Renal pelvis (tissue), 1 donor: ENCODE measurements at regions not wholly inside any gene's neighbourhood (a gene's known extent, or its start where the extent isn't known, plus 50 kb on each side); places are given as distances from the start of the nearest gene placed in this dataset.

Experiments used
- DNase-seq: peaks from one replicate; pipeline ENCODE4 v3.0.0-alpha.2; 2013

DNA sequence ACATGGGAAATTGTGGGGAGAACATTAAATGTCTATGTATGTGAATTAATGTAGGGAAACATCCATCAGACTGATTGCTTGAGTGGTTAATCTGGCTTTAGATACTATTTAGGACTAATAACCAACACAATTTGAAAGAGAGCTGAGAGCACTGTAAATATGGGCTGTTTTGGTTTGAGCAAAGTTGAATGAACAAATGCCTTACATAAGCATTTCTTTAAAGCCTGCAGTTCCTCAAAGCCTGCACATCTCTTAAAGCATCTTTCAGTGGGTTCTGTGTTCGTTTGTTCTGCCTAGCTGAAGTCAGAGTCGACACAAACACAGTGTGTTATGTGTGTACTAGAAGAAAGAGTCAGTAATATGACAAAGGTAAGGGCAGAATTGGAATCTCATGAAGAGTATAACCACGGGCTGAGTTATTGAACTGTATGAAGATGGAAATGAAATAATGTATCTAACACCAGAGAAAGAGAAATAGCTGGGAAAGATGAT is 350.0 kb downstream of the SIPA1L2 start:
- DNase-seq = no peak

DNA sequence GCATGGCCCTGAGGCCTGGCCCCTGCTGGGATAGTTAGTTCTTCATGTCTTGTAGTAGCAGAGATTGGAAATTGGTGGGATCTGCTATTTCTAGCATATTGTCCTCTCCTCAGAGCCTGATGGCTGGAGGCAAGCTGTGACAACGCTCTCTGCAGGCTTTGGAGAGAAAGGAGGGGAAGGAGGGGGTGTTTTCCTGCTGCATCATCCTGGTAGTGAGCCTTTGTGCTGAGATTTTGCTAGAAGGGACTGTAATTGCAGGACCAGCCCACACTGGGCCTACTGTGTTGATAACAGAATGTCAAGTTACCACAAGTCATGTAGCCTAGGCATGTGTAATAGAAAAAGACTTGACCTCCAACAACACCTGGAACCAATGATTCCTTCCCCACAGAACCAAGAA is 351.0 kb downstream of the SIPA1L2 start:
- DNase-seq = no peak

DNA sequence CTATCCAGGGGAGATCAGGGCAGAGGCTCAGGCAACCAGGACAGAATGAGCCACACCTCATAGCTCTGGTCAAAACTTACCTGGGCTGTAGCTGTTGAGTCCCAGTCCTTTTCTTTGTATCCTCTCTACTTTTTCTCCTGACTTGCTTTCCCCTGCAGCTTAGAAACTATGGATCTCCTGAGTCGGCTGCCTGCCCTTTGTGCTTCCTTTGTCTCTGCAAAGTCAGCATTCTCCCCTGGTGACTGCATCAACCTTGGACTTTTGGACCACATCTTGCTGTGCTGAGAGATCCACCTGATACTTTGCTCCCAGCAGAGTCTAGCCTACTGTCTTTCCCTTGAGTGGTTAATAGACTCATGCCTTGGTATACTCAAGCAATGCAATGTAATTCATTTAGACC is 353.3 kb downstream of the SIPA1L2 start:
- DNase-seq = no peak

DNA sequence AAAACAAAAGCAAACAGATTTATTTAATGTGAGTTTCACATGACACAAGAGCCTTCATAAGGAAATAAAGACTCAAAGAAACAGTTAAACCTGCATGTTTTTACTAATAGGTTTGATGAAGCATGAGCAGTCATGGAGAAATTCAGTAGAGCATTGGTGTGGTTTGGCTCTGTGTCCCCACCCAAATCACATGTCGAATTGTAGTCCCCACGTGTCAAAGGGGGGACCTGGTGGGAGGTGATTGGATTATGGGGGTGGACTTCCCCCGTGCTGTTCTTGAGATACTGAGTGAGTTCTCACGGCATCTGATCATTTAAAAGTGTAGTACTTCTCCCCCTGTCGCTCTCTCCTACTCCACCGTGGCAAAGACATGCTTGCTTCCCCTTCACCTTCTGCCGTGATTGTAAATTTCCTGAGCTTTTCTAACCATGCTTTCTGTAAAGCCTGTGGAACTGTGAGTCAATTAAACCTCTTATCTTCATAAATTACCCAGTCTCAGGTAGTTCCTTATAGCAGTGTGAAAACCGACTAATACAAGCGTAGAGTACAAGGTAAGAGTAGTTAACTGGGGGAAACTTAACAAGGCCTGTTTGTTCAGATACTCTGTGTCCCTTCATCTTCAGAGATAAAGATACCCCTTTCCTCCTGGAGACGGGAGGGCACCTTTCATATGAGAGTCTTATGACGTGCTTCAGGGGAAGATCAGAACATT is 354.8 kb downstream of the SIPA1L2 start:
- DNase-seq = no peak

DNA sequence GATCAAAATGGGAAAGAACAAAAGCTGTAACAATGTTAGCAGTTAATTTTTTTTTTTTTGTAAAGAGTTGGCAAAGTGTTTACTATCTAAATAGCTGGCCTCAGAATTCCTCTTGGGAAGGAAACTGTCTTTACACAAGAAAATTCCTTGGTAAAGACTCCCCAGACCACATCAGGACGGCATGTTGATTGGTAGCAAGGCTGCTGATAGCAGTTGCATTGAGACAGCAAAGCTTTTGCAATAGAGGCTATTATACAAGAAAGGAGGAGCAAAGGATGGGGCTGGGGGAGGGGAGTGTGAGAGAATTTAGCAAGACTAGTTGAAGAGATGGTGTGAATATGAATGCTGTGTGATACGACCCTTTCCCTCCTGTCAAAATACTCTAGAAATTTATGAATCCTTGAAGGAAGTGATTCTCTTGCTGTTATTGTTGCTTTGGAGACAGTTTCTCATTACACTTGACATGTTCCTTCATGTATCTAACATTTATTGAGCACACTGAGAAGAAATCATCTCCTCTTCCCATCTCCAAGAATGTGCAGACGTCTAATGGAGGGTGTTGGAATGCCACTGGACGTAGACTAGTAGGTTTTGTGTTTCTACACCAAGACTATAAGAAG is 355.6 kb downstream of the SIPA1L2 start:
- no peak for DNase-seq

DNA sequence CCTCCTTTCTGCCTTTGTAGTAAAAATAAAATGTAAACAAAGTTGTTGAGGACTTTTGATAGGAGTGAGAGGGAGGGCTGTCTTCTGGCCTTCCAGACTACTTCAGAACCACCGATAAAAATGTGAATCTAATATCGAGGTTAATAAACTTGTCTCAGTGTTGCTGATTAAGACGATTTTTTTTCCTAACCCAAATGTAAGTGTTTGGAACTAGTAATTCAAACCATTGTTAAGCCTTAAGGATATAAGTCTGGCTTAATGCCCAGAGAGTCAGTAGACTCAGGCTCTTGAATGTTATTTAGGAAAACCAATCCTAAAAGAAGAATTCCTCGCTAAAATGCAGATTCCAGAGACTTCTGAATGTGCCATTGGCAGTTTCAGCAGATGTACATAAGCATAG is 356.9 kb downstream of the SIPA1L2 start:
- no peak for DNase-seq

DNA sequence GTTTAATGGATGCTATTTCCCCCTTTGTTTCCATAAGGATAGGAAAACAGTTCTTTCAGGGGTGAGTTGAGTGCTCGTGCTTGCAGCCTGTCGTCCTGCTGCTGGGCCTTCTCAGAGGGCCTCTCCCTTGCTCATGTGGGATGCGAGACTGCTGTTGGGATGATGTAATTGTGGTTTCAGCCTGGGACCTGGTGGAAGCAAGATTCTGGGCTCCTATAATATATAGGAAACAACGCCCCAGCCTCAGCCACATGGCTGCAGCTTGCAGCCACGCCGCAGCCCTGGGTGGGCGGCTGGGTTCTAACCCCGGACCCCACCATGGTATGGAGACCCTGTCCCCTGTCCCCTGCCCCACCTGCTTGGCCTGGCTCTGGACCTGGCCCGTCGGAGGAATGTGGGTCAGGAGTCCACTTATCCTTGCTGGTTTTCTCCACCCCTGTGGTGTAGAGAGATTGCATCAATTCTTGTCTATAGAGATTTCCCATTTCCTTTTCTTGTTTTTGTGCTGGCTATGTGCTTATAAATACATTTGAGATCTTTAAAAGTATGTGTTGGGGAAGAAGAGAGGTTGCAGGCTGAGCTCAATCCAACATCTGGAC is 357.8 kb downstream of the SIPA1L2 start:
- DNase-seq = no peak

DNA sequence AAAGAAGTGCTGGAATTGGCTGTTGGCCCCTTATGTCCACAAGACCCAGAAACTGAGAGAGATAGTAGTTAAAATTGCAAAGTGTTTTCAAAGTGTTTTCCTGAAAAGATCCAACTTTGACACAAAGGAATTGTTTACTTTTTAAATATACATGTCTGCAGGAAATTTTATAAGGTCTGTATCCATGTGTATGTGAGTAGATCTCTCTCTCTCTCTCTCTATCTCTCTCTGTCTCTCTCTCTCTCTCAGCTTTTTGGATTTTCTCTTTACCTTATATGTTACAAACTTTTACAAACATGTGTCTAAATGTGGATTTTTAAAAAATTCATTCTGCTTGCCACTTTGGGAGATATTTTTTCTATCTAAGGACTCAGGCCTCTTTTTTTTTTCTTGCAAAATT is 358.6 kb downstream of the SIPA1L2 start:
- DNase-seq = no peak

DNA sequence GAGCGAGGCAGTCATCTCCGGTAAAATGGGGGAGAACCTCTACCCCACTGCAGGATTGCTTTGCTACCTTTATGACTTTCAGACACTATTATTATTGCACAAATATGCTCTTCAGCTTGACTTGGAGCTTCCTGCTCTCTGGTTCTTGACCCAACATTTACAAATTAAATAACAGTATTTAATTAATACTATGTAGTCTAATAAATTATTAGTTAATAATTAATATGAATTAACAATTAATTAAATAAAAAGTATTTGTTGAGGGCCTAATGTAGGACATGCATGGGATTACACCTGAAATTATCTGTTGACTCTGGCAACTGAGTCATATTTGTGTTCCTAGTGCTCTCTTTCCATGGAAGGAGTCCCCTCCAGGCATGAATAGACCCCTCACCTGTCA is 359.9 kb downstream of the SIPA1L2 start:
- DNase-seq = no peak

DNA sequence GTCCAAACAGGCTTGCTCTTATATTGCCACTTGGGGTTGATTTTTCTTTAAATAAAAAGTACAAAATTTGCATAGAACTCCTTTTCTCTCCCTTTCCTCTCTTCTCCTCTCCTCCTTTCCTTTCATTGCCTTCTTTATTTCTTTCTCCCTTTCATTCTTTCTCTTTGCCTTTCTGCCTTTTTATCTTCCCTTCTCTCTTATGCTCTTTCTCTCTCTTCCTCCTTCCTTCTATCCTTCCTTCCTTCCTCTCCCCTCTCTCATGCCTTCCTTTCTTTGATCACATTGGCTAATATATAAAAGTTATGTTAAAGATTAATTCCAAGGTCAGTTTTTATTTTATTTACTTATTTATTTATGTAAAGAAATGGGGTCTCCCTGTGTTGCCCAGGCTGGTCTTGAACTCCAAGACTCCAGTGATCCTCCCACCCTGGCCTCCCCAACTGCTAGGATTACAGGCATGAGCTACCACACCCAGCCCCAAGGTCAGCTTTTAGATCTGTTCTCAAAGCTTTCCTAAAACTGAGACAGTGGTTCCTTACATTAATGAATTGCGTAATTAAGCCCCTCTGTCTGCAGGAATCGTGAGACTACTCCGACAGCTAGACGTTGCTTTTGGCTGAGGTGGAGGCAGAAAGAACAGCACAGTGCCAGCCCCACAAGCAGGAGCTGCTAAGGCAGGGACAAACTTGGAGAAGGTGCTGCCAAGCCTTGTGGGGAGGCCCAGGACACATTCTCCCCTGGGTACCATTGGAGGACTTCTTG is 361.9 kb downstream of the SIPA1L2 start:
- DNase-seq = no peak

DNA sequence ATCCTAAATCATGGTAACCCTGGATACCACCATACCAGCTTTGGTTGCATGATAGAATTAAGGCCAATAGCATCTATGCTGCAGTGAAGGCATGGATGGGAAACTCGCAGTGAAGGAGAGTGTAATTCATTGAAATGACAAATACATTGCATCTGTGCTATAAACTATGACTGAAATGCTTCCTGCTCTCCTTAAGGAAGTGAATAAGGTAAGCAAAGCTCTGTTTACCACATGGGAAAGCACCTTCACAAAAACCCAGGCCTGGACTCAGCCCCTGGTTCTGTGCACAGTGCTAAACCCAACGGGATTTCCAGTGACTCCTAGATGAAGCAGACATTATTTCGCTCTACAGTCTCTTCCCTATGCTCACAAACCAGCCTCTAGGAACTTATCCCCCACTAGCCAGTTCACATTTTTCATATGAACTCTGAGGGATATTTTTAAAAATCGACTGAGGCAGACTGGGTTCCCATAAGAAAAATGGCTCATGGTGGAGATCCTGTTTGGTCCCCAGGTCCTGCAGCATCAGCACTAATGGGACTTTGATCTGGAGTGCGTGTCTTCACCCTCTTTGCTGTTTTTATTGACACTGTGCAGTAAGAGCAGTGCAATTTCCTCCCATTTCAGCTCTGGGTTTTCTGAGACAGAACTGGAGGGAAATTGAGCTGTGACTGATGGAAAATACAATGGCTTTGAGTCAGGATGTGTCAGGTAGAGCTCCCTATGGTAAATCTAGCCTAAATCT is 362.7 kb downstream of the SIPA1L2 start:
- no peak for DNase-seq

DNA sequence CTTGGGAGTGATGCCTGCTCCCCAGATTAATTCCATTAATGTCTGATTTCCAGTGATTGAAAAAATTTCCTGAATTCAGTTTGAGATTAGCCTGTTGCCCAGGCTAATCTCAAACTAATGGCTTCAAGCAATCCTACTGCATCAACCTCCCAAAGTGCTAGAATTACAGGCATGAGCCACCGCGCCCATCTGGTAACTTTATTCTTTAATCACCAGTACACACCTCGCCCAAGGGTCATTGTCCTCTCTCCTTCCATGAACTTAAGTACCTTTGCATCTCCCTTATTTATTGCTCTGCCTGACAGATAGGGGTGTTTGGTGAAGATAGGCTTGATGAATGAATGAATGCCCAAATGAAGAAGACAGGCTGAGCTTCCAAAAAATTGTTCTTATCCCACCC is 366.5 kb downstream of the SIPA1L2 start:
- DNase-seq = no peak

DNA sequence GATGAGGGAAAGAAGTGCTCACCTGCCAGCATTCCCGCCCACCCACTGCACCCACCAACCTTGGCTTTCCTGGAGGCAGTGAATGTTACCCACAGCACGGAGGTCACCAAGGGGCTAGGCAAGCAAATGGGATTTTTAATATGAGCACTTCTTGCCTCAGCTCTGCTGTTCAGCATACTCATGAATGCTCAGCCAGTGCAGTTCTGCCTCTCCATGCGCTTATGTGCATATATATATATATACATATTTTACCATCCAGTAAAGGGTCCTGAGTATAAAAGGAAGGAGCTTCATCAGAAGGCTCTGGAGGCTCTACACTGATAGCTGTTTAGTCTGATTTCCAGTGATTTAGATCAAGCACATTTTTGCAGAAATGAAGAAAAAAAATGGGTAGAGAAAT is 366.9 kb downstream of the SIPA1L2 start:
- no peak for DNase-seq

DNA sequence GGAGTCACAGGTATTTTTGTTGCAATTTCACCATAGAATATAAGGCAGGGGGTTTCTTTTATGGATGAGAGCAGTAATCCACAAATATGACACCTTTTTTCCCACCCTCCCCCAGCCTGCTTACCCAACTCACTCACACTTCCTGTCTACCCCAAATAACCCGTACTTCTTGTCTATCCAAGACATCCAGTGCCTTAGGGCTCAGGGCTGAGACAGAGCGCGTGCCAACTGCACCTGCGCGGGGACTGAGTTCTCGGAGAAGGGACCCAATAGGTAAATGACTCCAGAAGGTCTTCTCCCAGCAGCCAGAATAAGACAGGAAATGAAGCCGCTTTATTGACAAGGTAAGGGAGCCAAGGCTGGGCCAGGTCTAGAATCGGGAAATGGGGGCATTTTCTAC is 369.1 kb downstream of the SIPA1L2 start:
- DNase-seq = no peak

DNA sequence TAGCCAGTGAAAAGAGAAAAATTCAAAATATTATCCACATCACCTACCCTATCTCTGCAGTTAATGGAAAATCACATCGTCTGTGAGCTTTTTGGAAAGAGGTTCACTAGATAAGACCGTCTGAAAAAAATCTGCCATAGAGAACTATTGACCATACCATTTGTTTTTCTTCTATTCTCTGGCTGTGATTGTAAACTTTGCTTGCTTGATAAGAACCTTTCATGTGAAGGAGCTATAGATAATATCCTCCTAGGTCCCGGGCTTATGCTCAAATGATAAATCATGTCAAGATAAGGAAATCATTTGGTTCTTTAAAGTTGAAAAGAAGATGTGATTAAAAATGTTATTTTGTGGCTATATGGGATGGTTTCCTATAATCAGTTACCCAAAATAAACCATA is 369.9 kb downstream of the SIPA1L2 start:
- DNase-seq = no peak

DNA sequence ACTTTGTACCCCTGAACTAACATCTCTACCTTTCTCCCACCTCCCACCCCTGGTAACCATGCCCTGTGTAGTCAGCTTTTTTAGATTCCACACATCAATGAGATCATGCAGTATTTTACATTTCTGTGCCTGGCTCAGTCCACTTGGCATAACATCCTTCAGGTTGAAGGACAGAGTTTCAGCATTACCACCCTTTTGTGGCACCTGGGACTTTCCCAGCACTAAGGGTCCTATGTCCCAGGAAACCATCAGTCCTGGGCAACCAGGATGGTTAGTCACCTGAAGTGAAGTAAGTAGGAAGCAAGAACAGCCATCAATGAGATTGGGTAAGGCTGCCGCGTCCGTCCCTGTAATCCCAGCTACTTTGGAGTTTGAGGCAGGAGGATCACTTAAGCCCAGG is 370.6 kb downstream of the SIPA1L2 start:
- DNase-seq = no peak

DNA sequence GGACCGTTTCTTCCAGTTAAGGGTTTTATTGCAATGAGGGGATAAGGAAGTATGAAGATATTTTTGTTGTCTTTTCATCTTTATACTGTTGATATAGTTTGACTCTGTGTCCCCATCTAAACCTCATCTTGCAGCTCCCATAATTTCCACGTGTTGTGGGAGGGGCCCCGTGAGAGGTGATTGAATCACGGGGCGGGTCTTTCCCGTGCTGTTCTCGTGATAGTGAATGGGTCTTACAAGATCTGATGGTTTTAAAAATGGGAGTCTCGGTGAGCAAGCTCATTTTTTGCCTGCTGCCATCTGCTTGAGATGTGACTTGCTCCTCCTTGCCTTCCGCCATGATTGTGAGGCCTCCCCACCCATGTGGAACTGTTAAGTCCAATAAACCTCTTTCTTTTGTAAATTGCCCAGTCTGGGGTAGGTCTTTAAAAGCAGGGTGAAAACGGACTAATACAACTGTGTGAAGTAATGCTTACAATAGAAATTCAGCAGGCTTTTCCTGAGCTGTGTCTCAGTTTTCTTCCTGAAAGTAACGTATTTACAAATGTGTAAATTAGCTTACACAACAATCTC is 377.3 kb downstream of the SIPA1L2 start:
- no peak for DNase-seq

DNA sequence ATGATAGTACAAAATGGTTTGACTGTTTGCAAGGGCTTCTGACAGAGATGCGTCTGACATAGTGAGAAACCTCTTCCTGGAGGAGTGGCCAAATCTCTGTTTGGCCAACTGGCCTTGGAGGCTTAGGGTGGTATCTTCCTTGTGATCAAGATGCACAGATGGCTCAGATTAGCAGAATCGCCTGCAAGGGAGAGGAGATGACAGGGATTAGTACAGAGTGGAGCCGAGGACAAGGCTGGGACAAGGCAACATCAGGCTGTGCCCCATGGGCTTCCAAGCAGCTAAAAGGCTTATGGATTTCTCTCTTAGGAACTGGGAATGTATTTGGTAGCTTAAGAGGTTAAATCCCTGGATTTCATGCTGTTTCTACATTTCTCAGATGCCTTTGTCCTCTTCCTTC is 379.1 kb downstream of the SIPA1L2 start:
- no peak for DNase-seq

DNA sequence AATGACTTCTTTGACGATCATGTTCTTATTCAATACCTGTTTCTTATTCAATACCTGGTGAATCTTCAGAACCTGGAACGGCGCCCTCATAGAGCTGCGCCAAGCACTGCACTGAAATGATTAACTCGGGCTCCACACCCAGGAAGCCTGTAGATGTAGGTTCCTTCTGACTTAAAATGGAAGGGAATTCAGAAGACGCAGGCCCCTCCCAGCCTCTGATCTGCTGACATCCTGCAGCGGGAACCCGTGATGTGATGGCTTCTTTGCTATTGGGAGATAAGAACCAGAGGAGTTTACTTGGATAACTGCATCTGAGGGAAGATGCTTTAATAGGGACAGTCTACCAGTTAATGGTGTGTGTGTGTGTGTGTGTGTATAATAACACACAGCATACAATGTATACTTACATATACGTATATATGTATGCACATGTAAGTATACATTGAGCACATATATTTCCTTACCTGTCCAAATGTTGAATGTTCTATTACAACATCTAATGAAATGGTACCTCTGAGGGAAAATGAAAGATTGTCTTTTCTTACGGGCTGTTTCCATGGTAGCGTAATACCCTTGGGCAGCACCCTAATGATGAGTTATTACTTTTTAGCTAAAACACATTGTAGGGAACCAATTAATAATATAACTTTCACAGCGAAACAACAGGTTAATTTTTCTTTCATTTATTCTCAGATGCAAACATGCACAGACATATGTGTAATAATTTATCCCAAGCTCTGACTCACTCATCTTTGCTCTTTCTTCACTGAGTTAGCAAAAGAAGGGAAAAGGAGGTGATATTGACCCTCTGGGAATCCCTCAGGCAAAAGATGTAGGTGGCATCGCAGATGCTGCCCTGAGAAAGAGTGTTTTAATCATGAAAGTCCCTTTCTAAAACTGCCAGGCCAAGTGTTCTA is 379.8 kb downstream of the SIPA1L2 start:
- no peak for DNase-seq

DNA sequence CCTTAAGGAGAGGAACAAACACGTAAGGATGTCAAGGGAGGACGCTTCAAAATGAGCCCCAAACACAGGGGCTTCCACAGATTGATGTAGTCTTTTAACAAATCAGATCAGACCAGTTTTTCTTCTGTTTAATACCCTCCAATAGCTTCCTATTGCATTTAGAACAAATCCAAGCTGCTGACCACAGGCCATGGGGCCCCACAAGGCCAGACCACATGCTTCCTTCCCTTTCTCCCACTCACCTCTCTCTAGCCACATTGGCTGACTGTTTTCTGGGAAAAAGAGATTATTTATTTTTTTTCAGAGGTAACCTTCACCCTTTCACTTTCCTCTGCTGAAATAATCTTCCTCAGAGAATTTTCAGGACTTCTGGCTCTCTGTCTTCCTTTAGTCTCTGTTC is 380.6 kb downstream of the SIPA1L2 start:
- no peak for DNase-seq
